H9 (cell line): ENCODE measurements at regions not wholly inside any gene's neighbourhood (a gene's known extent, or its start where the extent isn't known, plus 50 kb on each side); places are given as distances from the start of the nearest gene placed in this dataset.

Experiments
- DNase-seq: peaks from one replicate; pipeline ENCODE4 v3.0.0-alpha.2; 2017
- H2AFZ ChIP-seq: one replicate; pipeline ENCODE4 v1.6.1; 2013; ENCODE audit warnings: mild to moderate bottlenecking, low read length, control low read depth, moderate library complexity
- H2AK5ac ChIP-seq: 2 replicates; pipeline ENCODE4 v1.6.1; 2013; ENCODE audit warnings: low read length, control low read depth, mixed read lengths; ENCODE audit not compliant: insufficient read length
- H2BK120ac ChIP-seq: one replicate; pipeline ENCODE4 v1.6.1; 2013; ENCODE audit warnings: low read depth, mild to moderate bottlenecking, low read length, control low read depth, inconsistent platforms; ENCODE audit not compliant: poor library complexity, severe bottlenecking
- H2BK12ac ChIP-seq: 2 replicates; pipeline ENCODE4 v1.6.1; 2013; ENCODE audit warnings: low read length, control low read depth, mixed read lengths, low read depth; ENCODE audit not compliant: insufficient read length
- H2BK15ac ChIP-seq: 2 replicates; pipeline ENCODE4 v1.6.1; 2013; ENCODE audit warnings: low read depth, low read length, control low read depth
- H2BK20ac ChIP-seq: one replicate; pipeline ENCODE4 v1.6.1; 2013; ENCODE audit warnings: low read depth, mild to moderate bottlenecking, low read length, control low read depth, inconsistent platforms; ENCODE audit not compliant: poor library complexity, severe bottlenecking
- H2BK5ac ChIP-seq: 2 replicates; pipeline ENCODE4 v1.6.1; 2013; ENCODE audit warnings: low read length, control low read depth, mixed read lengths; ENCODE audit not compliant: insufficient read length
- H3K14ac ChIP-seq: 2 replicates; pipeline ENCODE4 v1.6.1; 2013; ENCODE audit warnings: low read length, control low read depth; ENCODE audit not compliant: insufficient read depth
- H3K18ac ChIP-seq: 2 replicates; pipeline ENCODE4 v1.6.1; 2013; ENCODE audit warnings: low read depth, mild to moderate bottlenecking, mixed read lengths, low read length, control low read depth; ENCODE audit not compliant: insufficient read length
- H3K23ac ChIP-seq: 2 replicates; pipeline ENCODE4 v1.6.1; 2013; ENCODE audit warnings: low read length, control low read depth, mixed read lengths, low read depth; ENCODE audit not compliant: insufficient read length
- H3K23me2 ChIP-seq: 2 replicates; pipeline ENCODE4 v1.6.1; 2013; ENCODE audit warnings: low read depth, mild to moderate bottlenecking, mixed read lengths, low read length, control low read depth; ENCODE audit not compliant: insufficient read length, poor library complexity, severe bottlenecking
- H3K27ac ChIP-seq: 2 replicates; pipeline ENCODE4 v1.5.1; 2013; ENCODE audit warnings: low read length, control low read depth, mixed read lengths, low read depth; ENCODE audit not compliant: insufficient read length
- H3K27me3 ChIP-seq: 2 replicates; pipeline ENCODE4 v1.6.1; 2013; ENCODE audit warnings: low read length, control low read depth, inconsistent platforms; ENCODE audit not compliant: insufficient read depth
- H3K4ac ChIP-seq: 2 replicates; pipeline ENCODE4 v1.6.1; 2013; ENCODE audit warnings: low read depth, mild to moderate bottlenecking, control low read depth, inconsistent platforms, low read length, moderate library complexity
- H3K4me1 ChIP-seq: 2 replicates; pipeline ENCODE4 v1.6.1; 2013; ENCODE audit warnings: low read length, control low read depth, inconsistent platforms; ENCODE audit not compliant: insufficient read depth
- H3K4me2 ChIP-seq: 2 replicates; pipeline ENCODE4 v1.6.1; 2013; ENCODE audit warnings: low read length, control low read depth, mixed read lengths; ENCODE audit not compliant: insufficient read length, insufficient read depth
- H3K56ac ChIP-seq: 2 replicates; pipeline ENCODE4 v1.6.1; 2013; ENCODE audit warnings: low read depth, mild to moderate bottlenecking, mixed read lengths, low read length, control low read depth; ENCODE audit not compliant: insufficient read length
- H3K79me1 ChIP-seq: 2 replicates; pipeline ENCODE4 v1.6.1; 2013; ENCODE audit warnings: low read depth, mild to moderate bottlenecking, moderate library complexity, low read length, control low read depth, inconsistent platforms; ENCODE audit not compliant: insufficient read depth, poor library complexity, severe bottlenecking
- H3K79me2 ChIP-seq: 2 replicates; pipeline ENCODE4 v1.6.1; 2013; ENCODE audit warnings: low read length, control low read depth, inconsistent platforms; ENCODE audit not compliant: insufficient read depth
- H3K9ac ChIP-seq: 2 replicates; pipeline ENCODE4 v1.6.1; 2013; ENCODE audit warnings: low read length, control low read depth, mixed read lengths; ENCODE audit not compliant: insufficient read length; ENCODE audit errors: extremely low read depth
- H3K9me3 ChIP-seq: one replicate; pipeline ENCODE4 v1.6.1; 2013; ENCODE audit warnings: low read depth, low read length, inconsistent platforms; ENCODE audit not compliant: control insufficient read depth
- H3T11ph ChIP-seq: one replicate; pipeline ENCODE4 v1.6.1; 2013; ENCODE audit warnings: mild to moderate bottlenecking, low read length, control low read depth, inconsistent platforms
- H4K20me1 ChIP-seq: one replicate; pipeline ENCODE4 v1.6.1; 2013; ENCODE audit not compliant: control insufficient read depth, insufficient read length, insufficient read depth
- H4K5ac ChIP-seq: 2 replicates; pipeline ENCODE4 v1.6.1; 2013; ENCODE audit warnings: low read depth, mild to moderate bottlenecking, mixed read lengths, low read length, control low read depth; ENCODE audit not compliant: insufficient read length
- H4K8ac ChIP-seq: replicated peaks from 2 replicates; pipeline ENCODE4 v1.6.1; 2013; ENCODE audit warnings: low read length, control low read depth, mixed read lengths, low read depth; ENCODE audit not compliant: insufficient read length
- H4K91ac ChIP-seq: 2 replicates; pipeline ENCODE4 v1.6.1; 2013; ENCODE audit warnings: low read depth, mild to moderate bottlenecking, moderate library complexity, mixed read lengths, low read length, control low read depth; ENCODE audit not compliant: insufficient read length
- H3K27ac Mint-ChIP-seq, 3 experiments: 2 replicates in 2 of 3; 3 replicates in 1 of 3; pipeline ENCODE4 v1.8.0; 2020 to 2021; ENCODE audit warnings: mixed read lengths in 3 of 3, mild to moderate bottlenecking in 1 of 3, moderate library complexity in 1 of 3
- H3K27me3 Mint-ChIP-seq: 2 replicates; pipeline ENCODE4 v1.8.0; 2021; ENCODE audit warnings: low read depth, mild to moderate bottlenecking, moderate library complexity, mixed read lengths
- H3K36me3 Mint-ChIP-seq, 3 experiments: 2 replicates in 2 of 3; 3 replicates in 1 of 3; pipeline ENCODE4 v1.8.0; 2020 to 2021; ENCODE audit warnings: low read depth in 3 of 3, mixed read lengths in 3 of 3; ENCODE audit not compliant: insufficient read depth in 1 of 3
- H3K4me1 Mint-ChIP-seq, 2 experiments: 2 replicates each; pipeline ENCODE4 v1.8.0; 2020; ENCODE audit warnings: mixed read lengths in 2 of 2
- H3K4me3 Mint-ChIP-seq, 2 experiments: 2 replicates in 1 of 2; 3 replicates in 1 of 2; pipeline ENCODE4 v1.8.0; 2020 to 2021; ENCODE audit warnings: mild to moderate bottlenecking in 2 of 2, mixed read lengths in 2 of 2, moderate library complexity in 1 of 2
- H3K9me3 Mint-ChIP-seq, 2 experiments: 2 replicates in 1 of 2; 3 replicates in 1 of 2; pipeline ENCODE4 v1.8.0; 2020; ENCODE audit warnings: mild to moderate bottlenecking in 2 of 2, mixed read lengths in 2 of 2, moderate library complexity in 1 of 2
- CTCF ChIP-seq: fragments of 200-600 bp; sonication (generic); conservative IDR thresholded peaks from 3 replicates; pipeline ENCODE4 v1.8.0; 2021; ENCODE audit warnings: antibody characterized with exemption, mild to moderate bottlenecking
- WGBS: extraction: QIAGEN DNeasy Blood & Tissue Kit; methylation state at CpG from one replicate; pipeline ENCODE4 v1.1.7; 2013; ENCODE audit warnings: missing lambda C conversion rate, low lambda C conversion rate, mixed read lengths; ENCODE audit not compliant: insufficient read length; ENCODE audit errors: extremely low coverage; 5-methylcytosine and 5-hydroxymethylcytosine counted together

GRCh38 chr18:75121266-75121665 is 87.7 kb downstream of the PTGR3 start:
- Mint-ChIP-seq H3K4me1 (no peaks in the 10 kb centered on the region), H3K27me3 (no peaks in the 10 kb centered on the region; the same call in 1 of the 2 replicates), H3K27ac (no peak overlapping the region; a peak in 1 of 7 replicates), H3K9me3 (no peaks in the 10 kb centered on the region), H3K36me3 (no peaks in the 10 kb centered on the region; a peak in 1 of 7 replicates), H3K4me3 (no peak overlapping the region)
- H3K23me2 ChIP-seq, result no peaks in the 10 kb centered on the region
- no peak overlapping the region for H2BK12ac ChIP-seq
- no peak overlapping the region for H3K27ac ChIP-seq
- H3K4me2 ChIP-seq, result no peak overlapping the region
- no peak overlapping the region for H4K8ac ChIP-seq
- no peak overlapping the region for H3K14ac ChIP-seq
- no peak for TF ChIP-seq CTCF
- no peak overlapping the region for H2BK5ac ChIP-seq
- H3K9ac ChIP-seq, result no peak overlapping the region
- no peaks in the 10 kb centered on the region for H3K79me2 ChIP-seq
- no peak overlapping the region for H3T11ph ChIP-seq
- no peaks in the 10 kb centered on the region for H3K27me3 ChIP-seq
- WGBS, result no CpG with 5 or more reads among the region's 3 CpGs
- no peak overlapping the region for H3K56ac ChIP-seq
- H3K4ac ChIP-seq, result no peak overlapping the region
- H3K18ac ChIP-seq, result no peak overlapping the region
- H3K23ac ChIP-seq, result no peak overlapping the region
- no peak for DNase-seq
- H2AFZ ChIP-seq, result no peak overlapping the region
- H2BK20ac ChIP-seq, result no peak overlapping the region
- no peak overlapping the region for H2BK120ac ChIP-seq
- H3K79me1 ChIP-seq, result no peaks in the 10 kb centered on the region
- no peaks in the 10 kb centered on the region for H3K9me3 ChIP-seq
- H2BK15ac ChIP-seq, result no peak overlapping the region
- H4K5ac ChIP-seq, result no peak overlapping the region
- H2AK5ac ChIP-seq, result no peak overlapping the region
- no peaks in the 10 kb centered on the region for H4K20me1 ChIP-seq
- no peaks in the 10 kb centered on the region for H3K4me1 ChIP-seq
- no peak overlapping the region for H4K91ac ChIP-seq
